ENCODE measurements at regions not wholly inside any gene's neighbourhood (a gene's known extent, or its start where the extent isn't known, plus 50 kb on each side); places are given as distances from the start of the nearest gene placed in this dataset.
"Not testable (repeated sequence)": the region's sequence is repeated elsewhere in the genome, so short reads cannot be mapped to it uniquely, and the experiment has no call there.

- no peak for DNase-seq (ENCODE audit: low read depth)
Measured at GRCh38 chr11:60592601-60593000, 77.4 kb downstream of the MS4A13 start.

- peak; percentile 5 for DNase-seq (ENCODE audit: low read depth)
Measured at GRCh38 chr11:60594998-60595642, 79.9 kb downstream of the MS4A13 start.

GRCh38 chr11:60607483-60607882 is 91.9 kb upstream of the MS4A8 start:
- DNase-seq (ENCODE audit: low read depth) = no peak

GRCh38 chr11:60609632-60610031 is 89.8 kb upstream of the MS4A8 start:
- DNase-seq (ENCODE audit: low read depth) = no peak

- no peak for DNase-seq (ENCODE audit: low read depth)
Measured at GRCh38 chr11:60610702-60611101, 88.7 kb upstream of the MS4A8 start.

- DNase-seq (ENCODE audit: low read depth) = no peak
Measured at GRCh38 chr11:60615497-60615896, 83.9 kb upstream of the MS4A8 start.

- not testable (repeated sequence) for DNase-seq (ENCODE audit: low read depth)
Measured at GRCh38 chr11:60621940-60622339, 77.5 kb upstream of the MS4A8 start.

GRCh38 chr11:60622776-60623175 is 76.6 kb upstream of the MS4A8 start:
- DNase-seq (ENCODE audit: low read depth) = not testable (repeated sequence)

GRCh38 chr11:60625262-60625661 is 74.2 kb upstream of the MS4A8 start:
- peak; percentile 21 for DNase-seq (ENCODE audit: low read depth)

GRCh38 chr11:60629399-60629798 is 70.0 kb upstream of the MS4A8 start:
- no peak for DNase-seq (ENCODE audit: low read depth)

GRCh38 chr11:60631944-60632343 is 67.5 kb upstream of the MS4A8 start:
- no peak for DNase-seq (ENCODE audit: low read depth)

GRCh38 chr11:60633645-60634044 is 65.8 kb upstream of the MS4A8 start:
- no peak for DNase-seq (ENCODE audit: low read depth)

- DNase-seq (ENCODE audit: low read depth) = no peak
Measured at GRCh38 chr11:60634126-60634525, 65.3 kb upstream of the MS4A8 start.

- no peak for DNase-seq (ENCODE audit: low read depth)
Measured at GRCh38 chr11:60641940-60642339, 57.5 kb upstream of the MS4A8 start.

- no peak for DNase-seq (ENCODE audit: low read depth)
Measured at GRCh38 chr11:60647087-60647486, 52.3 kb upstream of the MS4A8 start.

All from amniotic epithelial cell (primary cell).